H9 (cell line): ENCODE measurements at regions not wholly inside any gene's neighbourhood (a gene's known extent, or its start where the extent isn't known, plus 50 kb on each side); places are given as distances from the start of the nearest gene placed in this dataset.

Experiments used
- DNase-seq: peaks from one replicate; pipeline ENCODE4 v3.0.0-alpha.2; 2017
- H2AFZ ChIP-seq: one replicate; pipeline ENCODE4 v1.6.1; 2013; ENCODE audit warnings: mild to moderate bottlenecking, low read length, control low read depth, moderate library complexity
- H2AK5ac ChIP-seq: 2 replicates; pipeline ENCODE4 v1.6.1; 2013; ENCODE audit warnings: low read length, control low read depth, mixed read lengths; ENCODE audit not compliant: insufficient read length
- H2BK120ac ChIP-seq: one replicate; pipeline ENCODE4 v1.6.1; 2013; ENCODE audit warnings: low read depth, mild to moderate bottlenecking, low read length, control low read depth, inconsistent platforms; ENCODE audit not compliant: poor library complexity, severe bottlenecking
- H2BK12ac ChIP-seq: 2 replicates; pipeline ENCODE4 v1.6.1; 2013; ENCODE audit warnings: low read length, control low read depth, mixed read lengths, low read depth; ENCODE audit not compliant: insufficient read length
- H2BK15ac ChIP-seq: 2 replicates; pipeline ENCODE4 v1.6.1; 2013; ENCODE audit warnings: low read depth, low read length, control low read depth
- H2BK20ac ChIP-seq: one replicate; pipeline ENCODE4 v1.6.1; 2013; ENCODE audit warnings: low read depth, mild to moderate bottlenecking, low read length, control low read depth, inconsistent platforms; ENCODE audit not compliant: poor library complexity, severe bottlenecking
- H2BK5ac ChIP-seq: 2 replicates; pipeline ENCODE4 v1.6.1; 2013; ENCODE audit warnings: low read length, control low read depth, mixed read lengths; ENCODE audit not compliant: insufficient read length
- H3K14ac ChIP-seq: 2 replicates; pipeline ENCODE4 v1.6.1; 2013; ENCODE audit warnings: low read length, control low read depth; ENCODE audit not compliant: insufficient read depth
- H3K18ac ChIP-seq: 2 replicates; pipeline ENCODE4 v1.6.1; 2013; ENCODE audit warnings: low read depth, mild to moderate bottlenecking, mixed read lengths, low read length, control low read depth; ENCODE audit not compliant: insufficient read length
- H3K23ac ChIP-seq: 2 replicates; pipeline ENCODE4 v1.6.1; 2013; ENCODE audit warnings: low read length, control low read depth, mixed read lengths, low read depth; ENCODE audit not compliant: insufficient read length
- H3K23me2 ChIP-seq: 2 replicates; pipeline ENCODE4 v1.6.1; 2013; ENCODE audit warnings: low read depth, mild to moderate bottlenecking, mixed read lengths, low read length, control low read depth; ENCODE audit not compliant: insufficient read length, poor library complexity, severe bottlenecking
- H3K27ac ChIP-seq: 2 replicates; pipeline ENCODE4 v1.5.1; 2013; ENCODE audit warnings: low read length, control low read depth, mixed read lengths, low read depth; ENCODE audit not compliant: insufficient read length
- H3K27me3 ChIP-seq: 2 replicates; pipeline ENCODE4 v1.6.1; 2013; ENCODE audit warnings: low read length, control low read depth, inconsistent platforms; ENCODE audit not compliant: insufficient read depth
- H3K4ac ChIP-seq: 2 replicates; pipeline ENCODE4 v1.6.1; 2013; ENCODE audit warnings: low read depth, mild to moderate bottlenecking, control low read depth, inconsistent platforms, low read length, moderate library complexity
- H3K4me1 ChIP-seq: 2 replicates; pipeline ENCODE4 v1.6.1; 2013; ENCODE audit warnings: low read length, control low read depth, inconsistent platforms; ENCODE audit not compliant: insufficient read depth
- H3K4me2 ChIP-seq: 2 replicates; pipeline ENCODE4 v1.6.1; 2013; ENCODE audit warnings: low read length, control low read depth, mixed read lengths; ENCODE audit not compliant: insufficient read length, insufficient read depth
- H3K56ac ChIP-seq: 2 replicates; pipeline ENCODE4 v1.6.1; 2013; ENCODE audit warnings: low read depth, mild to moderate bottlenecking, mixed read lengths, low read length, control low read depth; ENCODE audit not compliant: insufficient read length
- H3K79me1 ChIP-seq: 2 replicates; pipeline ENCODE4 v1.6.1; 2013; ENCODE audit warnings: low read depth, mild to moderate bottlenecking, moderate library complexity, low read length, control low read depth, inconsistent platforms; ENCODE audit not compliant: insufficient read depth, poor library complexity, severe bottlenecking
- H3K79me2 ChIP-seq: 2 replicates; pipeline ENCODE4 v1.6.1; 2013; ENCODE audit warnings: low read length, control low read depth, inconsistent platforms; ENCODE audit not compliant: insufficient read depth
- H3K9ac ChIP-seq: 2 replicates; pipeline ENCODE4 v1.6.1; 2013; ENCODE audit warnings: low read length, control low read depth, mixed read lengths; ENCODE audit not compliant: insufficient read length; ENCODE audit errors: extremely low read depth
- H3K9me3 ChIP-seq: one replicate; pipeline ENCODE4 v1.6.1; 2013; ENCODE audit warnings: low read depth, low read length, inconsistent platforms; ENCODE audit not compliant: control insufficient read depth
- H3T11ph ChIP-seq: one replicate; pipeline ENCODE4 v1.6.1; 2013; ENCODE audit warnings: mild to moderate bottlenecking, low read length, control low read depth, inconsistent platforms
- H4K20me1 ChIP-seq: one replicate; pipeline ENCODE4 v1.6.1; 2013; ENCODE audit not compliant: control insufficient read depth, insufficient read length, insufficient read depth
- H4K5ac ChIP-seq: 2 replicates; pipeline ENCODE4 v1.6.1; 2013; ENCODE audit warnings: low read depth, mild to moderate bottlenecking, mixed read lengths, low read length, control low read depth; ENCODE audit not compliant: insufficient read length
- H4K8ac ChIP-seq: replicated peaks from 2 replicates; pipeline ENCODE4 v1.6.1; 2013; ENCODE audit warnings: low read length, control low read depth, mixed read lengths, low read depth; ENCODE audit not compliant: insufficient read length
- H4K91ac ChIP-seq: 2 replicates; pipeline ENCODE4 v1.6.1; 2013; ENCODE audit warnings: low read depth, mild to moderate bottlenecking, moderate library complexity, mixed read lengths, low read length, control low read depth; ENCODE audit not compliant: insufficient read length
- H3K27ac Mint-ChIP-seq, 3 experiments: 2 replicates in 2 of 3; 3 replicates in 1 of 3; pipeline ENCODE4 v1.8.0; 2020 to 2021; ENCODE audit warnings: mixed read lengths in 3 of 3, mild to moderate bottlenecking in 1 of 3, moderate library complexity in 1 of 3
- H3K27me3 Mint-ChIP-seq: 2 replicates; pipeline ENCODE4 v1.8.0; 2021; ENCODE audit warnings: low read depth, mild to moderate bottlenecking, moderate library complexity, mixed read lengths
- H3K36me3 Mint-ChIP-seq, 3 experiments: 2 replicates in 2 of 3; 3 replicates in 1 of 3; pipeline ENCODE4 v1.8.0; 2020 to 2021; ENCODE audit warnings: low read depth in 3 of 3, mixed read lengths in 3 of 3; ENCODE audit not compliant: insufficient read depth in 1 of 3
- H3K4me1 Mint-ChIP-seq, 2 experiments: 2 replicates each; pipeline ENCODE4 v1.8.0; 2020; ENCODE audit warnings: mixed read lengths in 2 of 2
- H3K4me3 Mint-ChIP-seq, 2 experiments: 2 replicates in 1 of 2; 3 replicates in 1 of 2; pipeline ENCODE4 v1.8.0; 2020 to 2021; ENCODE audit warnings: mild to moderate bottlenecking in 2 of 2, mixed read lengths in 2 of 2, moderate library complexity in 1 of 2
- H3K9me3 Mint-ChIP-seq, 2 experiments: 2 replicates in 1 of 2; 3 replicates in 1 of 2; pipeline ENCODE4 v1.8.0; 2020; ENCODE audit warnings: mild to moderate bottlenecking in 2 of 2, mixed read lengths in 2 of 2, moderate library complexity in 1 of 2
- CTCF ChIP-seq: fragments of 200-600 bp; sonication (generic); conservative IDR thresholded peaks from 3 replicates; pipeline ENCODE4 v1.8.0; 2021; ENCODE audit warnings: antibody characterized with exemption, mild to moderate bottlenecking
- WGBS: extraction: QIAGEN DNeasy Blood & Tissue Kit; methylation state at CpG from one replicate; pipeline ENCODE4 v1.1.7; 2013; ENCODE audit warnings: missing lambda C conversion rate, low lambda C conversion rate, mixed read lengths; ENCODE audit not compliant: insufficient read length; ENCODE audit errors: extremely low coverage; 5-methylcytosine and 5-hydroxymethylcytosine counted together

GRCh38 chr13:72342364-72342763, 385.1 kb downstream of the MZT1 start:
- no peaks in the 10 kb centered on the region for H3K4me1 Mint-ChIP-seq
- no peaks in the 10 kb centered on the region for H3K9me3 ChIP-seq
- TF ChIP-seq CTCF = no peak

More at GRCh38 chr13:72342364-72342763, 385.1 kb downstream of the MZT1 start:
- no peak overlapping the region for H3K4ac ChIP-seq
- Mint-ChIP-seq H3K9me3 (peaks cover 5 to 9% of the 10 kb centered on the region in 2 experiments; a peak in 3 of 5 replicates), H3K27me3 (no peaks in the 10 kb centered on the region), H3K4me3 (no peak overlapping the region), H3K36me3 (peaks cover 0 to 4% (median 1%) of the 10 kb centered on the region in 3 experiments; a peak in 3 of 7 replicates), H3K27ac (no peak overlapping the region)
- no peak overlapping the region for H2BK120ac ChIP-seq
- H3K9ac ChIP-seq = no peak overlapping the region
- no peaks in the 10 kb centered on the region for H3K79me1 ChIP-seq
- no peak overlapping the region for H3K4me2 ChIP-seq
- H2BK5ac ChIP-seq = no peak overlapping the region
- H2BK12ac ChIP-seq = no peak overlapping the region
- no peak overlapping the region for H3K56ac ChIP-seq
- H4K5ac ChIP-seq = no peak overlapping the region
- H4K20me1 ChIP-seq = no peaks in the 10 kb centered on the region
- no peak overlapping the region for H3T11ph ChIP-seq
- no peaks in the 10 kb centered on the region for H3K79me2 ChIP-seq
- WGBS = no CpG with 5 or more reads among the region's 5 CpGs
- H3K4me1 ChIP-seq = no peaks in the 10 kb centered on the region
- H3K27me3 ChIP-seq = no peaks in the 10 kb centered on the region
- H3K23me2 ChIP-seq = peaks cover 3% of the 10 kb centered on the region
- H2AK5ac ChIP-seq = no peak overlapping the region
- H3K14ac ChIP-seq = no peak overlapping the region
- H3K23ac ChIP-seq = no peak overlapping the region
- peak overlapping the region; percentile 7 for H2BK20ac ChIP-seq
- H2BK15ac ChIP-seq = no peak overlapping the region
- H4K8ac ChIP-seq = no peak overlapping the region
- no peak overlapping the region for H2AFZ ChIP-seq
- H4K91ac ChIP-seq = no peak overlapping the region
- H3K27ac ChIP-seq = no peak overlapping the region
- no peak for DNase-seq
- no peak overlapping the region for H3K18ac ChIP-seq
